PFSK-1 (cell line): ENCODE measurements at regions not wholly inside any gene's neighbourhood (a gene's known extent, or its start where the extent isn't known, plus 50 kb on each side); places are given as distances from the start of the nearest gene placed in this dataset.

Source experiments
- FOXP2 ChIP-seq: optimal IDR thresholded peaks from 2 replicates; pipeline ENCODE3; 2011; ENCODE audit warnings: borderline replicate concordance, control low read depth, inconsistent platforms; ENCODE audit not compliant: insufficient read depth; ENCODE audit errors: extremely low read length, extremely low read depth
- POLR2AphosphoS5 ChIP-seq: IDR thresholded peaks from 2 replicates; pipeline ENCODE4 v1.6.1; 2012; ENCODE audit warnings: low read depth, mild to moderate bottlenecking, control low read depth, low read length, moderate library complexity
- REST ChIP-seq, 2 experiments: IDR thresholded peaks; 2 replicates each; pipeline versions ENCODE4 v1.6.1 to v1.8.0; 2011 to 2012; ENCODE audit warnings: low read depth in 2 of 2, low read length in 2 of 2, control low read depth in 1 of 2, inconsistent platforms in 1 of 2, mild to moderate bottlenecking in 1 of 2, moderate library complexity in 1 of 2; ENCODE audit not compliant: insufficient read depth in 1 of 2
- SIN3A ChIP-seq: IDR thresholded peaks from 2 replicates; pipeline ENCODE4 v1.6.1; 2012; ENCODE audit warnings: mild to moderate bottlenecking, low read length, moderate library complexity, borderline replicate concordance; ENCODE audit not compliant: insufficient read depth
- TAF1 ChIP-seq: IDR thresholded peaks from 2 replicates; pipeline ENCODE4 v1.6.1; 2012; ENCODE audit warnings: low read length, control low read depth, borderline replicate concordance; ENCODE audit not compliant: insufficient read depth

DNA sequence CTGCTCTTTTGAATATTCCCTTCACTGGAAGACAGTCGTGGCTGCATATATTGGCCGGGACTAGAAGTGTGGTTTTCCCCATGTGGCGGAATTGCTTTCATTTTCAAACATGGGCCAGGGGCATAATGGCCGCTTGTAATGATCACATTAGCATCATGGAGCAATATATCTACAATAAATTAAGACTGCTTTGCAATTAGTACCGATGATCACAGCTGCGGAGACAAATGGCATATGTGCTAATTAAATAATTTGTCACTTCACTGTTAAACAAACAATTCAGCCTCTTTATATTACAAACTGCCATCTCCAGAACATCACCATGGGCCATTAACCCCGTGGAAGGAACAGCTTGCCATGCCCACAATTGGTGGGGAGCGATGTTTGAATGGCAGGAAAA is 68.2 kb upstream of the OLIG2 start:
- no peak for TF ChIP-seq REST (IDR thresholded peaks at IDR 0.05; ENCODE audit: insufficient read depth in 1 of 2, low read depth in 2 of 2, low read length in 2 of 2)
- TF ChIP-seq FOXP2 = no peak
- TF ChIP-seq POLR2AphosphoS5 = no peak
- TF ChIP-seq SIN3A = no peak
- no peak for TF ChIP-seq TAF1

DNA sequence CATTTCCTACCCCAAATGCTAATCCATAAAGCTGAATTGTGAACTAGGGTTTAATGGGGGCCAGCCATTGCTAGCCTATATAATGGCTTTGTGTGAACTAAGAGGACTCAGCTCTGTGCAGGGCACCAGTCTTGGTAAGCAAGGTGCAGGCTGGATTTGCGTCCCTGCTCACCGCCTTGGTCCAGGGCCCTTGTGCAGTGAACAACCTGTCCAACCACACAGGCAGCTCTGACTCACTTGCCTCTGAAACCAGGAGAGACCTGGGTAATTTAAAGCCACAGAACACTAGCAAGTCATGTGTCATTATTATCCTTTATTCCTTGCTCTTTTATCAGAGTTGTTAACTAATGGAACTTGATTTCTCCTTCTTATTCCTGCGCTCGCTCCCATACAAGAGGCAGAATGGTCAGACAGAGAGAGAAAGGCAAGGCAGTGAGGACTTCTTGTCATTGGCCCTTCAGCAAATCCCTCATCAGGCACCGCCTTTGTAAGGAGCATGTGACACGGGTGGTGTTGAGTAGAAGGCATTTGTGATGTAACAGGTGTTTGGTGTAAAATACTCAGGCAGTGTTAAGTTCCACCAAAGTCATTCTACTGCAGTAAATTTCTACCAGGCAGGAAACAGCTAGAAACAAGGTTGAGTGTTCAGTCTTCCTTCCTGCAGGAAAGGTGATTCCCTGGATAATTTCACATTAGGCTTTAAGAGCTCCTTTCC is 67.3 kb upstream of the OLIG2 start:
- no peak for TF ChIP-seq TAF1
- no peak for TF ChIP-seq SIN3A
- TF ChIP-seq REST (IDR thresholded peaks at IDR 0.05; ENCODE audit: insufficient read depth in 1 of 2, low read depth in 2 of 2, low read length in 2 of 2) = no peak
- TF ChIP-seq FOXP2 = no peak
- no peak for TF ChIP-seq POLR2AphosphoS5

DNA sequence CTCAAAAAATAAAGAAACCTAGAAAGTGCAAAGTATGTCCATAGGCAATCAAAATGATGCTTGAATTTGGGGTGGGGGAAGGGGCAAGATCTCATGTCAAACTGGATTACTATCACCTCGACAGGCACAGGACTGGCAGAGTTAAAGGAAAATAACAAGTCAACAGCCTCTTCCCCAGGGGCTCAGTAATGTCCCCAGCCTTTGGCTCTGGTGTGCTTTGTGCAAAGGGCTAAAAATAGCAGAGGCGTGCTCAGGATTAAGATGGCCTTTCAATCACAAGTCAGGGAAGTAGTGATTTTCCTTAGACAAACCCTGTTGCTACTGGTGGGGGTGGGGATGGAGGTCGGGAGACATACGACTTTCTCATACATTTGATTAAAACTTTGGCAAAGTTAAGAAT is 63.5 kb upstream of the OLIG2 start:
- TF ChIP-seq REST (IDR thresholded peaks at IDR 0.05; ENCODE audit: insufficient read depth in 1 of 2, low read depth in 2 of 2, low read length in 2 of 2) = no peak
- no peak for TF ChIP-seq POLR2AphosphoS5
- no peak for TF ChIP-seq SIN3A
- no peak for TF ChIP-seq FOXP2
- TF ChIP-seq TAF1 = no peak

- no peak for TF ChIP-seq SIN3A
- no peak for TF ChIP-seq FOXP2
- TF ChIP-seq TAF1 = no peak
- no peak for TF ChIP-seq REST (IDR thresholded peaks at IDR 0.05; ENCODE audit: insufficient read depth in 1 of 2, low read depth in 2 of 2, low read length in 2 of 2)
Measured at GRCh38 chr21:32965129-32965680, 60.5 kb upstream of the OLIG2 start.
